HepG2 (cell line): ENCODE measurements at regions not wholly inside any gene's neighbourhood (a gene's known extent, or its start where the extent isn't known, plus 50 kb on each side); places are given as distances from the start of the nearest gene placed in this dataset.

Experiments used
- ATAC-seq: fragments of 200-7000 bp; cut with Tn5 transposase; 3 replicates; pipeline ENCODE4 v1.9.1; 2020; ENCODE audit warnings: mild to moderate bottlenecking, moderate library complexity
- BruUV-seq: library from RNA; stranded (reverse); fragments of 400-500 nt; replicated peaks from 2 replicates; lab custom pipeline; 2021; lab: Mats Ljungman, UMichigan
- CTCF ChIA-PET: fragments of 300-600 bp; formaldehyde crosslinking; extraction: SDS; loops from one replicate; lab custom pipeline; 2021; ENCODE audit warnings: low total read pairs, inconsistent platforms, low intra/inter-chr PET ratio; lab: Yijun Ruan, JAX
- POLR2A ChIA-PET: fragments of 350-600 bp; sonication (Branson Sonifier 250); formaldehyde crosslinking; loops from one replicate; lab custom pipeline; 2020; ENCODE audit warnings: antibody characterized with exemption, inconsistent platforms; lab: Yijun Ruan, JAX
- DNase-seq: peaks from one replicate; pipeline ENCODE4 v3.0.0-alpha.2; 2015; ENCODE audit warnings: low spot score
- FAIRE-seq: peaks from 3 replicates; lab custom pipeline; 2011; peaks lifted over from hg19 to GRCh38; lab: Jason Lieb, UNC
- H2AFZ ChIP-seq: one replicate; pipeline ENCODE4 v1.6.1; 2011; ENCODE audit warnings: low read length, inconsistent platforms
- H3K27ac ChIP-seq: fragments of 300-600 bp; 3 replicates; pipeline ENCODE4 v1.8.0; 2011; ENCODE audit warnings: mixed run types, mild to moderate bottlenecking, mixed read lengths, low read length, inconsistent platforms; ENCODE audit not compliant: insufficient read depth; ENCODE audit errors: extremely low read length
- H3K27me3 ChIP-seq, 2 experiments: fragments of 200-600 bp in 1 of 2; 2 replicates in 1 of 2; 3 replicates in 1 of 2; pipeline versions ENCODE4 v1.6.0 to v1.8.0; 2011; ENCODE audit warnings: low read length in 2 of 2, mild to moderate bottlenecking in 2 of 2, moderate library complexity in 2 of 2, inconsistent platforms in 1 of 2; ENCODE audit not compliant: insufficient read depth in 2 of 2, control insufficient read depth in 1 of 2
- H3K36me3 ChIP-seq, 2 experiments: fragments of 200-600 bp in 1 of 2; replicated peaks in 1 of 2; 2 replicates in 1 of 2; 3 replicates in 1 of 2; pipeline versions ENCODE4 v1.5.1 to v1.8.0; 2011; ENCODE audit warnings: low read length in 2 of 2, inconsistent platforms in 1 of 2; ENCODE audit not compliant: insufficient read depth in 2 of 2, control insufficient read depth in 1 of 2
- H3K4me1 ChIP-seq: 2 replicates; pipeline ENCODE4 v1.5.1; 2012; ENCODE audit warnings: low read length, inconsistent platforms; ENCODE audit not compliant: insufficient read depth
- H3K4me2 ChIP-seq: 2 replicates; pipeline ENCODE4 v1.6.0; 2011; ENCODE audit warnings: low read depth, low read length, inconsistent platforms
- H3K4me3 ChIP-seq, 3 experiments: fragments of 200-600 bp in 1 of 3; sonication (generic), shearing (Covaris generic) in 1 of 3; replicated peaks in 1 of 3; 2 replicates each; pipeline ENCODE4 v1.5.1; 2011 to 2016; ENCODE audit warnings: low read length in 3 of 3, inconsistent platforms in 2 of 3, low read depth in 2 of 3, mild to moderate bottlenecking in 2 of 3, control low read depth in 1 of 3, mixed read lengths in 1 of 3; ENCODE audit not compliant: insufficient read depth in 1 of 3
- H3K79me2 ChIP-seq: one replicate; pipeline ENCODE4 v1.6.1; 2011; ENCODE audit warnings: low read length, inconsistent platforms; ENCODE audit not compliant: insufficient read depth
- H3K9ac ChIP-seq: 2 replicates; pipeline ENCODE4 v1.6.0; 2011; ENCODE audit warnings: mild to moderate bottlenecking, low read depth, low read length, inconsistent platforms; ENCODE audit not compliant: insufficient read depth
- H3K9me3 ChIP-seq: 2 replicates; pipeline ENCODE4 v1.5.1; 2012; ENCODE audit warnings: mild to moderate bottlenecking, low read length
- H4K20me1 ChIP-seq: 2 replicates; pipeline ENCODE4 v1.6.0; 2011; ENCODE audit warnings: inconsistent platforms, mild to moderate bottlenecking, low read length, moderate library complexity; ENCODE audit not compliant: insufficient read depth
- GLI4 ChIP-seq: sonication (generic); formaldehyde crosslinking; IDR thresholded peaks from 2 replicates; pipeline ENCODE4 v1.5.1; 2020; ENCODE audit warnings: missing genetic modification reagents, mild to moderate bottlenecking, moderate library complexity, borderline replicate concordance
- HDAC6 ChIP-seq: fragments of 200-600 bp; sonication (generic); IDR thresholded peaks from 2 replicates; pipeline ENCODE4 v1.7.0; 2017; ENCODE audit warnings: mild to moderate bottlenecking, antibody characterized with exemption, low read length, low read depth
- HINFP ChIP-seq: sonication (generic); formaldehyde crosslinking; IDR thresholded peaks from 2 replicates; pipeline ENCODE4 v1.4.0; 2020; ENCODE audit warnings: low read depth, mild to moderate bottlenecking, missing genetic modification reagents
- POLR2A ChIP-seq, 2 experiments: IDR thresholded peaks; 2 replicates each; pipeline ENCODE4 v1.6.1; 2011; ENCODE audit warnings: low read depth in 2 of 2, low read length in 2 of 2, mild to moderate bottlenecking in 1 of 2, moderate library complexity in 1 of 2; ENCODE audit not compliant: insufficient read depth in 1 of 2
- RBM22 ChIP-seq: fragments of 200-400 bp; formaldehyde crosslinking; optimal IDR thresholded peaks from 2 replicates; pipeline ENCODE3; 2017; ENCODE audit warnings: mild to moderate bottlenecking, low read length, moderate library complexity
- SUZ12 ChIP-seq: fragments of 150-350 bp; IDR thresholded peaks from 2 replicates; pipeline ENCODE4 v1.6.1; 2014; ENCODE audit warnings: low read depth, low read length
- ZNF354B ChIP-seq: sonication (generic); formaldehyde crosslinking; IDR thresholded peaks from 2 replicates; pipeline ENCODE4 v1.8.0; 2022; ENCODE audit warnings: mild to moderate bottlenecking, missing genetic modification reagents
- WGBS: methylation state at CpG from one replicate; pipeline ENCODE4 v1.1.6; 2017; ENCODE audit warnings: low lambda C conversion rate; 5-methylcytosine and 5-hydroxymethylcytosine counted together
- in situ Hi-C: cut with HindIII; loops from 2 replicates; pipeline ENCODE4 v1.10.0; 2017; ENCODE audit warnings: low pct_unique_long_range_greater_than_20kb; ENCODE audit not compliant: extremely low pct_ligation_motif_present
- intact Hi-C: fragments of 100-400 bp; cut with micrococcal nuclease; formaldehyde crosslinking; loops from one replicate; pipeline ENCODE4 v1.10.0; 2022; ENCODE audit not compliant: unreplicated experiment
- TF ChIP-seq, protein P1 (sequence below): IDR thresholded peaks from 2 replicates; pipeline ENCODE4 v1.6.1; 2016; ENCODE audit warnings: low read depth
- TF ChIP-seq, protein P2 (sequence below): sonication (generic); formaldehyde crosslinking; IDR thresholded peaks from 2 replicates; pipeline ENCODE4 v1.5.0; 2020; ENCODE audit warnings: mild to moderate bottlenecking, missing genetic modification reagents, moderate library complexity

- Histone ChIP-seq H3K4me3 (no peak overlapping the region), H3K9me3 (peaks cover 15% of the 10 kb centered on the region; the same call in 1 of the 2 replicates), H3K9ac (no peak overlapping the region), H3K27me3 (no peaks in the 10 kb centered on the region), H3K4me1 (no peaks in the 10 kb centered on the region), H4K20me1 (no peaks in the 10 kb centered on the region), H3K4me2 (no peak overlapping the region), H3K27ac (no peak overlapping the region), H2AFZ (no peak overlapping the region), H3K36me3 (no peaks in the 10 kb centered on the region), H3K79me2 (no peaks in the 10 kb centered on the region)
- 6% methylated on average over 3 of the region's 3 CpGs for WGBS
- ChIA-PET POLR2A (no interaction called here), CTCF (no interaction called here)
- BruUV-seq = no TSS peak
- intact Hi-C loops = no loop called here
- in situ Hi-C loops = no loop called here
- no peak for DNase-seq
- no peak for TF ChIP-seq GLI4
- TF ChIP-seq HINFP = no peak
- no peak for TF ChIP-seq ZNF354B (CRISPR knock-in tag)
- TF ChIP-seq RBM22 = no peak
- TF ChIP-seq SUZ12 = no peak
- no peak for TF ChIP-seq POLR2A (IDR thresholded peaks at IDR 0.05; ENCODE audit: insufficient read depth in 1 of 2, low read depth in 2 of 2, low read length in 2 of 2)
- no peak for TF ChIP-seq HDAC6
- TF ChIP-seq, protein P1, sequence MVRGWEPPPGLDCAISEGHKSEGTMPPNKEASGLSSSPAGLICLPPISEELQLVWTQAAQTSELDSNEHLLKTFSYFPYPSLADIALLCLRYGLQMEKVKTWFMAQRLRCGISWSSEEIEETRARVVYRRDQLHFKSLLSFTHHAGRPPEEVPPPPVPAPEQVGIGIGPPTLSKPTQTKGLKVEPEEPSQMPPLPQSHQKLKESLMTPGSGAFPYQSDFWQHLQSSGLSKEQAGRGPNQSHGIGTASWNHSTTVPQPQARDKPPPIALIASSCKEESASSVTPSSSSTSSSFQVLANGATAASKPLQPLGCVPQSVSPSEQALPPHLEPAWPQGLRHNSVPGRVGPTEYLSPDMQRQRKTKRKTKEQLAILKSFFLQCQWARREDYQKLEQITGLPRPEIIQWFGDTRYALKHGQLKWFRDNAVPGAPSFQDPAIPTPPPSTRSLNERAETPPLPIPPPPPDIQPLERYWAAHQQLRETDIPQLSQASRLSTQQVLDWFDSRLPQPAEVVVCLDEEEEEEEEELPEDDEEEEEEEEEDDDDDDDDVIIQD (CRISPR knock-in tag) = no peak
- TF ChIP-seq, protein P2, sequence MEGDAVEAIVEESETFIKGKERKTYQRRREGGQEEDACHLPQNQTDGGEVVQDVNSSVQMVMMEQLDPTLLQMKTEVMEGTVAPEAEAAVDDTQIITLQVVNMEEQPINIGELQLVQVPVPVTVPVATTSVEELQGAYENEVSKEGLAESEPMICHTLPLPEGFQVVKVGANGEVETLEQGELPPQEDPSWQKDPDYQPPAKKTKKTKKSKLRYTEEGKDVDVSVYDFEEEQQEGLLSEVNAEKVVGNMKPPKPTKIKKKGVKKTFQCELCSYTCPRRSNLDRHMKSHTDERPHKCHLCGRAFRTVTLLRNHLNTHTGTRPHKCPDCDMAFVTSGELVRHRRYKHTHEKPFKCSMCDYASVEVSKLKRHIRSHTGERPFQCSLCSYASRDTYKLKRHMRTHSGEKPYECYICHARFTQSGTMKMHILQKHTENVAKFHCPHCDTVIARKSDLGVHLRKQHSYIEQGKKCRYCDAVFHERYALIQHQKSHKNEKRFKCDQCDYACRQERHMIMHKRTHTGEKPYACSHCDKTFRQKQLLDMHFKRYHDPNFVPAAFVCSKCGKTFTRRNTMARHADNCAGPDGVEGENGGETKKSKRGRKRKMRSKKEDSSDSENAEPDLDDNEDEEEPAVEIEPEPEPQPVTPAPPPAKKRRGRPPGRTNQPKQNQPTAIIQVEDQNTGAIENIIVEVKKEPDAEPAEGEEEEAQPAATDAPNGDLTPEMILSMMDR (CRISPR knock-in tag) = no peak
- FAIRE-seq = no peak
- no peak for ATAC-seq
These were observed 425.4 kb downstream of the NDFIP2 start for GRCh38 chr13:79906345-79906744.
